OCI-LY1 (cell line): ENCODE measurements at regions not wholly inside any gene's neighbourhood (a gene's known extent, or its start where the extent isn't known, plus 50 kb on each side); places are given as distances from the start of the nearest gene placed in this dataset.

ENCODE experiments used
- H2AFZ ChIP-seq: fragments of 200-600 bp; sonication (generic), shearing (Covaris generic); 2 replicates; pipeline ENCODE4 v1.6.0; 2014; ENCODE audit warnings: antibody characterized with exemption, mild to moderate bottlenecking, low read length
- H3F3A ChIP-seq: fragments of 200-600 bp; sonication (generic), shearing (Covaris generic); 2 replicates; pipeline ENCODE4 v1.6.0; 2014; ENCODE audit warnings: mild to moderate bottlenecking, antibody characterized with exemption, low read length, moderate library complexity; ENCODE audit not compliant: insufficient read depth
- H3K27ac ChIP-seq: fragments of 200-600 bp; sonication (generic); 2 replicates; pipeline ENCODE4 v1.5.1; 2014; ENCODE audit warnings: low read length, mixed run types, mild to moderate bottlenecking, low read depth; ENCODE audit not compliant: poor library complexity, severe bottlenecking
- H3K27me3 ChIP-seq: fragments of 200-600 bp; sonication (generic); 2 replicates; pipeline ENCODE4 v1.6.0; 2014; ENCODE audit warnings: antibody characterized with exemption, mild to moderate bottlenecking, low read length, moderate library complexity; ENCODE audit not compliant: insufficient read depth
- H3K36me3 ChIP-seq: fragments of 200-600 bp; sonication (generic); 2 replicates; pipeline ENCODE4 v1.6.1; 2014; ENCODE audit warnings: mild to moderate bottlenecking, antibody characterized with exemption, low read length, moderate library complexity, mixed read lengths; ENCODE audit not compliant: insufficient read depth
- H3K4me1 ChIP-seq: fragments of 200-600 bp; sonication (generic); 2 replicates; pipeline ENCODE4 v1.5.1; 2014; ENCODE audit warnings: mild to moderate bottlenecking, low read length, moderate library complexity; ENCODE audit not compliant: insufficient read depth, severe bottlenecking
- H3K4me2 ChIP-seq: fragments of 200-600 bp; sonication (generic), shearing (Covaris generic); 2 replicates; pipeline ENCODE4 v1.6.1; 2014; ENCODE audit warnings: low read length
- H3K4me3 ChIP-seq: fragments of 200-600 bp; sonication (generic); 2 replicates; pipeline ENCODE4 v1.5.1; 2014; ENCODE audit warnings: low read length, low read depth, mild to moderate bottlenecking, mixed read lengths; ENCODE audit not compliant: poor library complexity, severe bottlenecking
- H3K79me2 ChIP-seq: fragments of 200-600 bp; shearing (Covaris generic); 2 replicates; pipeline ENCODE4 v1.6.1; 2016; ENCODE audit warnings: mixed run types, low read length, mixed read lengths; ENCODE audit not compliant: insufficient read depth
- H3K9ac ChIP-seq: fragments of 200-600 bp; sonication (generic), shearing (Covaris generic); 2 replicates; pipeline ENCODE4 v1.6.1; 2014; ENCODE audit warnings: mild to moderate bottlenecking, low read length, mixed read lengths
- H3K9me2 ChIP-seq: fragments of 200-600 bp; sonication (generic), shearing (Covaris generic); 2 replicates; pipeline ENCODE4 v1.6.1; 2014; ENCODE audit warnings: low read depth, mild to moderate bottlenecking, low read length, mixed read lengths
- H3K9me3 ChIP-seq: fragments of 200-600 bp; shearing (Covaris generic); 2 replicates; pipeline ENCODE4 v1.6.1; 2014; ENCODE audit warnings: low read length, mixed read lengths
- H4K20me1 ChIP-seq: fragments of 200-600 bp; sonication (generic), shearing (Covaris generic); 2 replicates; pipeline ENCODE4 v1.6.0; 2016; ENCODE audit warnings: mild to moderate bottlenecking, low read length; ENCODE audit not compliant: insufficient read depth
- CTCF ChIP-seq: fragments of 200-600 bp; sonication (generic), shearing (Covaris generic); IDR thresholded peaks from 2 replicates; pipeline ENCODE4 v1.5.1; 2017; ENCODE audit warnings: mild to moderate bottlenecking, antibody characterized with exemption, low read length, moderate library complexity, mixed read lengths
- EZH2 ChIP-seq: fragments of 200-600 bp; sonication (generic), shearing (Covaris generic); IDR thresholded peaks from 2 replicates; pipeline ENCODE4 v1.8.0; 2017; ENCODE audit warnings: borderline replicate concordance, mixed run types, mild to moderate bottlenecking, antibody characterized with exemption, low read length, moderate library complexity, mixed read lengths

- Histone ChIP-seq H3K9me2 (no peaks in the 10 kb centered on the region), H3K27me3 (no peaks in the 10 kb centered on the region), H3K4me3 (no peak overlapping the region), H3F3A (no peaks in the 10 kb centered on the region), H3K27ac (no peak overlapping the region), H3K9me3 (no peaks in the 10 kb centered on the region), H3K9ac (no peak overlapping the region), H2AFZ (no peak overlapping the region), H3K4me1 (peaks cover 17% of the 10 kb centered on the region), H3K4me2 (no peak overlapping the region), H3K79me2 (no peaks in the 10 kb centered on the region), H4K20me1 (no peaks in the 10 kb centered on the region), H3K36me3 (no peaks in the 10 kb centered on the region)
- TF ChIP-seq EZH2 (no peak), CTCF (no peak)
Observed at GRCh38 chr2:64363140-64363539, 90.8 kb upstream of the LGALSL start.

- Histone ChIP-seq H4K20me1 (no peaks in the 10 kb centered on the region), H3K4me1 (peaks cover 17% of the 10 kb centered on the region), H3F3A (no peaks in the 10 kb centered on the region), H3K4me3 (no peak overlapping the region), H2AFZ (no peak overlapping the region), H3K36me3 (no peaks in the 10 kb centered on the region), H3K27ac (no peak overlapping the region), H3K9me3 (no peaks in the 10 kb centered on the region), H3K27me3 (no peaks in the 10 kb centered on the region), H3K9me2 (no peaks in the 10 kb centered on the region), H3K79me2 (no peaks in the 10 kb centered on the region), H3K9ac (no peak overlapping the region), H3K4me2 (no peak overlapping the region)
- TF ChIP-seq CTCF: peak; percentile 39
- TF ChIP-seq EZH2: no peak
Observed at GRCh38 chr2:64363848-64364247, 90.1 kb upstream of the LGALSL start.

DNA sequence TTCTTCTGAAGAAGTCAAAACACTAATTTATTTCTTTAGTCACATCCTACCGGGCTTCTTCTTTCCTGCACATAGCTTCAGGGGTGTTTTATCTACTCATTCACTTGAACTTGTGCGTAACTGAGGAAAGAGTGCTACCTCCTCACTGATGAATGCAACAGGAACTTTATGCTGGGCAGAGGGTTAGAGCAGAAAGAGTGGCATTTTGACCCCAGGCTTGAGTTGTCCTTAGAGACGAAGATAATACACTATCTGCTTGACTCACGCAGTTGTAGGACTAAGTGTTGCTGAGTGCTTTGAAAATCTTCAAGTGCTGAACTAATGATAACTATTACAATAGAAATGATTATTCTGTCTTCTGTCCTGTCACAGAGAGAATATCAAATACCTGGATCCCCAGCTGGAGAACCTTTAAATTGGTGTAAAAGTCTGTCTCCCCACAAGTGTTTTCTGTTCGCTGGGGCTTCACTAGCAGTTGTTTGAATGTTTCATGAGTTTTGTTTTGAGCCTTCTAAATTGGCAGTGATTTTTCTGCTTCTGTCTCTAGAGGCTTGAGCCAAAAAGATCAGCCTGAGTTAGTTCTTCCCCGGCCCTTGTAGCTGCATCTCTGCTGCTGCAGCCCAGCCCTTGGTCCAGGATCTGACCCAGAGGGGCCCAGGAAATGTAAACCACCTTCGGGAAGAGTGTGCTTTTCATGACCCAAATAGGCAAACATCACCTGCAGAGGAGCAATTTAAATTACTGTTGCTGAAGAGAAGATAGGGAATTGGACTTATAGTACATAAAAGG, 86.3 kb upstream of the LGALSL start:
- Histone ChIP-seq H3K4me2 (no peak overlapping the region), H3K27me3 (no peaks in the 10 kb centered on the region), H3K27ac (no peak overlapping the region), H3K9me2 (no peaks in the 10 kb centered on the region), H3K9ac (no peak overlapping the region), H3K9me3 (no peaks in the 10 kb centered on the region), H4K20me1 (no peaks in the 10 kb centered on the region), H3K36me3 (no peaks in the 10 kb centered on the region), H3K4me3 (no peak overlapping the region), H3K4me1 (no peaks in the 10 kb centered on the region), H3K79me2 (no peaks in the 10 kb centered on the region), H2AFZ (no peak overlapping the region), H3F3A (no peaks in the 10 kb centered on the region)
- TF ChIP-seq EZH2 (no peak), CTCF (no peak)
